ENCODE measurements at regions not wholly inside any gene's neighbourhood (a gene's known extent, or its start where the extent isn't known, plus 50 kb on each side); places are given as distances from the start of the nearest gene placed in this dataset.

GRCh38 chr3:24831221-24831620 lies 336.6 kb upstream of the THRB start:
- no peak for DNase-seq (ENCODE audit: low read depth)

GRCh38 chr3:24832891-24833290 lies 338.2 kb upstream of the THRB start:
- DNase-seq (ENCODE audit: low read depth) = peak; percentile 34

GRCh38 chr3:24834442-24834841 lies 339.8 kb upstream of the THRB start:
- no peak for DNase-seq (ENCODE audit: low read depth)

GRCh38 chr3:24835510-24835909 lies 340.9 kb upstream of the THRB start:
- no peak for DNase-seq (ENCODE audit: low read depth)

GRCh38 chr3:24837601-24838000 lies 343.0 kb upstream of the THRB start:
- DNase-seq (ENCODE audit: low read depth) = peak; percentile 15

GRCh38 chr3:24838533-24838932 lies 343.9 kb upstream of the THRB start:
- DNase-seq (ENCODE audit: low read depth) = no peak

GRCh38 chr3:24843955-24844354 lies 349.3 kb upstream of the THRB start:
- no peak for DNase-seq (ENCODE audit: low read depth)

- DNase-seq (ENCODE audit: low read depth) = no peak
These were observed 351.0 kb upstream of the THRB start for GRCh38 chr3:24845524-24846155.

GRCh38 chr3:24846286-24846860 lies 351.7 kb upstream of the THRB start:
- no peak for DNase-seq (ENCODE audit: low read depth)

- DNase-seq (ENCODE audit: low read depth) = peak; percentile 59
These were observed 355.6 kb upstream of the THRB start for GRCh38 chr3:24850245-24850644.

GRCh38 chr3:24853685-24854490 lies 359.2 kb upstream of the THRB start:
- no peak for DNase-seq (ENCODE audit: low read depth)

- no peak for DNase-seq (ENCODE audit: low read depth)
These were observed 360.1 kb upstream of the THRB start for GRCh38 chr3:24854748-24855147.

GRCh38 chr3:24857945-24858344 lies 363.3 kb upstream of the THRB start:
- no peak for DNase-seq (ENCODE audit: low read depth)

- DNase-seq (ENCODE audit: low read depth) = no peak
These were observed 368.6 kb upstream of the THRB start for GRCh38 chr3:24863215-24863614.

GRCh38 chr3:24867783-24868182 lies 373.1 kb upstream of the THRB start:
- no peak for DNase-seq (ENCODE audit: low read depth)

GRCh38 chr3:24881239-24881638 lies 386.6 kb upstream of the THRB start:
- DNase-seq (ENCODE audit: low read depth) = no peak

GRCh38 chr3:24886501-24886900 lies 391.9 kb upstream of the THRB start:
- DNase-seq (ENCODE audit: low read depth) = no peak

- DNase-seq (ENCODE audit: low read depth) = no peak
These were observed 395.4 kb upstream of the THRB start for GRCh38 chr3:24890012-24890411.

GRCh38 chr3:24899373-24899772 lies 404.7 kb upstream of the THRB start:
- no peak for DNase-seq (ENCODE audit: low read depth)

GRCh38 chr3:24899901-24900603 lies 405.4 kb upstream of the THRB start:
- no peak for DNase-seq (ENCODE audit: low read depth)

- no peak for DNase-seq (ENCODE audit: low read depth)
These were observed 410.6 kb upstream of the THRB start for GRCh38 chr3:24905266-24905665.

GRCh38 chr3:24907106-24907505 lies 412.5 kb upstream of the THRB start:
- DNase-seq (ENCODE audit: low read depth) = no peak

Data from HT1080 (cell line).